OCI-LY3 (cell line): ENCODE measurements at regions not wholly inside any gene's neighbourhood (a gene's known extent, or its start where the extent isn't known, plus 50 kb on each side); places are given as distances from the start of the nearest gene placed in this dataset.

Experiments used
- H2AFZ ChIP-seq: fragments of 200-600, 300-600 bp; shearing (Covaris generic); 2 replicates; pipeline ENCODE4 v1.6.0; 2014; ENCODE audit warnings: antibody characterized with exemption, low read depth, low read length
- H3K27ac ChIP-seq: fragments of 200-600, 300-600 bp; sonication (generic); 2 replicates; pipeline ENCODE4 v1.5.1; 2014; ENCODE audit warnings: mild to moderate bottlenecking, low read length, moderate library complexity, mixed read lengths
- H3K27me3 ChIP-seq: fragments of 200-600, 300-600 bp; sonication (generic); 2 replicates; pipeline ENCODE4 v1.6.1; 2014; ENCODE audit warnings: low read depth, low read length, mixed read lengths
- H3K36me3 ChIP-seq: fragments of 200-600, 300-600 bp; sonication (generic); replicated peaks from 2 replicates; pipeline ENCODE3; 2014; ENCODE audit warnings: low read depth, low read length, mixed read lengths
- H3K4me1 ChIP-seq: fragments of 300-600, 200-600 bp; sonication (generic); 2 replicates; pipeline ENCODE4 v1.6.1; 2014; ENCODE audit warnings: low read length, mixed read lengths
- H3K4me2 ChIP-seq: fragments of 200-600, 300-600 bp; sonication (generic); 2 replicates; pipeline ENCODE4 v1.6.1; 2014; ENCODE audit warnings: low read length, mixed read lengths
- H3K4me3 ChIP-seq: fragments of 300-600, 200-600 bp; sonication (generic); 2 replicates; pipeline ENCODE4 v1.5.1; 2014; ENCODE audit warnings: antibody characterized with exemption, mild to moderate bottlenecking, low read length, moderate library complexity
- H3K79me2 ChIP-seq: fragments of 300-600, 200-600 bp; shearing (Covaris generic); 2 replicates; pipeline ENCODE4 v1.6.1; 2014; ENCODE audit warnings: mild to moderate bottlenecking, low read length, mixed read lengths
- H3K9ac ChIP-seq: fragments of 300-600, 200-600 bp; shearing (Covaris generic); 2 replicates; pipeline ENCODE4 v1.6.0; 2014; ENCODE audit warnings: mild to moderate bottlenecking, low read length, moderate library complexity
- H3K9me3 ChIP-seq: fragments of 200-600, 300-600 bp; shearing (Covaris generic); 2 replicates; pipeline ENCODE4 v1.6.1; 2014; ENCODE audit warnings: low read length, mixed read lengths; ENCODE audit not compliant: insufficient read depth
- H4K20me1 ChIP-seq: fragments of 200-600, 300-600 bp; sonication (generic); 2 replicates; pipeline ENCODE4 v1.6.1; 2016; ENCODE audit warnings: low read length, mixed read lengths; ENCODE audit not compliant: insufficient read depth
- CTCF ChIP-seq: fragments of 200-600, 300-600 bp; sonication (generic); IDR thresholded peaks from 2 replicates; pipeline ENCODE4 v1.5.1; 2014; ENCODE audit warnings: antibody characterized with exemption, low read length, low read depth
- EZH2phosphoT487 ChIP-seq: fragments of 200-600 bp; shearing (Covaris generic); IDR thresholded peaks from 2 replicates; pipeline ENCODE4 v1.6.1; 2018; ENCODE audit warnings: antibody characterized with exemption, mixed run types, low read depth

GRCh38 chrX:8364369-8365141 is 100.1 kb upstream of the VCX3B start:
- Histone ChIP-seq H2AFZ (no peak overlapping the region), H3K27ac (no peak overlapping the region), H3K4me2 (no peak overlapping the region), H3K79me2 (no peaks in the 10 kb centered on the region), H3K4me3 (no peak overlapping the region), H3K36me3 (no peaks in the 10 kb centered on the region), H3K9me3 (no peaks in the 10 kb centered on the region), H3K9ac (no peak overlapping the region), H4K20me1 (no peaks in the 10 kb centered on the region), H3K4me1 (no peaks in the 10 kb centered on the region), H3K27me3 (no peaks in the 10 kb centered on the region)
- TF ChIP-seq EZH2phosphoT487: no peak
- TF ChIP-seq CTCF: peak; percentile 49

GRCh38 chrX:8366481-8366880 is 98.1 kb upstream of the VCX3B start:
- no peaks in the 10 kb centered on the region for H3K27me3 ChIP-seq

GRCh38 chrX:8374041-8374825 is 90.4 kb upstream of the VCX3B start:
- no peaks in the 10 kb centered on the region for H3K27me3 ChIP-seq
- H3K4me2 ChIP-seq: no peak overlapping the region
- no peaks in the 10 kb centered on the region for H3K79me2 ChIP-seq
- H3K36me3 ChIP-seq: no peaks in the 10 kb centered on the region
- H3K4me3 ChIP-seq: no peak overlapping the region
- no peaks in the 10 kb centered on the region for H4K20me1 ChIP-seq
- no peaks in the 10 kb centered on the region for H3K4me1 ChIP-seq
- H3K27ac ChIP-seq: no peak overlapping the region
- no peak for TF ChIP-seq CTCF
- no peak for TF ChIP-seq EZH2phosphoT487
- no peaks in the 10 kb centered on the region for H3K9me3 ChIP-seq
- H2AFZ ChIP-seq: no peak overlapping the region
- H3K9ac ChIP-seq: no peak overlapping the region

More at GRCh38 chrX:8366481-8366880, 98.1 kb upstream of the VCX3B start:
- H3K36me3 ChIP-seq: no peaks in the 10 kb centered on the region
- no peak overlapping the region for H3K9ac ChIP-seq
- H3K27ac ChIP-seq: no peak overlapping the region
- no peak overlapping the region for H2AFZ ChIP-seq
- no peak for TF ChIP-seq EZH2phosphoT487
- no peak for TF ChIP-seq CTCF
- no peaks in the 10 kb centered on the region for H4K20me1 ChIP-seq
- no peaks in the 10 kb centered on the region for H3K79me2 ChIP-seq
- no peak overlapping the region for H3K4me3 ChIP-seq
- H3K9me3 ChIP-seq: no peaks in the 10 kb centered on the region
- no peaks in the 10 kb centered on the region for H3K4me1 ChIP-seq
- no peak overlapping the region for H3K4me2 ChIP-seq

- H3K4me1 ChIP-seq: no peaks in the 10 kb centered on the region
- no peak overlapping the region for H2AFZ ChIP-seq
- TF ChIP-seq EZH2phosphoT487: no peak
- TF ChIP-seq CTCF: no peak
These were observed 87.6 kb upstream of the VCX3B start for GRCh38 chrX:8377041-8377440.

More at GRCh38 chrX:8377041-8377440, 87.6 kb upstream of the VCX3B start:
- Histone ChIP-seq H3K9me3 (no peaks in the 10 kb centered on the region), H3K4me3 (no peak overlapping the region), H4K20me1 (no peaks in the 10 kb centered on the region), H3K79me2 (no peaks in the 10 kb centered on the region), H3K36me3 (no peaks in the 10 kb centered on the region), H3K27me3 (no peaks in the 10 kb centered on the region), H3K27ac (no peak overlapping the region), H3K9ac (no peak overlapping the region), H3K4me2 (no peak overlapping the region)
